Kidney epithelial cell (primary cell): ENCODE measurements at regions not wholly inside any gene's neighbourhood (a gene's known extent, or its start where the extent isn't known, plus 50 kb on each side); places are given as distances from the start of the nearest gene placed in this dataset.

ENCODE experiments used
- DNase-seq: peaks from one replicate; pipeline ENCODE4 v3.0.0-alpha.2; 2010; ENCODE audit warnings: low read depth
- H3K27me3 ChIP-seq: 2 replicates; pipeline ENCODE4 v1.6.0; 2011; ENCODE audit warnings: low read length; ENCODE audit not compliant: control insufficient read depth, insufficient read depth
- H3K36me3 ChIP-seq: 2 replicates; pipeline ENCODE4 v1.5.1; 2011; ENCODE audit warnings: low read length; ENCODE audit not compliant: control insufficient read depth, insufficient read depth
- H3K4me3 ChIP-seq: 2 replicates; pipeline ENCODE4 v1.5.1; 2011; ENCODE audit warnings: low read depth, mild to moderate bottlenecking, control low read depth, low read length
- CTCF ChIP-seq: IDR thresholded peaks from 2 replicates; pipeline ENCODE4 v1.5.1; 2011; ENCODE audit warnings: mild to moderate bottlenecking, moderate library complexity, low read length, control low read depth, inconsistent platforms; ENCODE audit not compliant: insufficient read depth, poor library complexity, severe bottlenecking

GRCh38 chr2:142190805-142191204 is 60.0 kb upstream of the LRP1B start:
- no peaks in the 10 kb centered on the region for H3K36me3 ChIP-seq
- no peak for DNase-seq
- no peak overlapping the region for H3K4me3 ChIP-seq
- no peaks in the 10 kb centered on the region for H3K27me3 ChIP-seq
- no peak for TF ChIP-seq CTCF

GRCh38 chr2:142189501-142189900 is 58.7 kb upstream of the LRP1B start:
- no peaks in the 10 kb centered on the region for H3K27me3 ChIP-seq
- DNase-seq, result no peak
- TF ChIP-seq CTCF, result no peak

GRCh38 chr2:142188562-142188961 is 57.7 kb upstream of the LRP1B start:
- H3K4me3 ChIP-seq, result no peak overlapping the region
- H3K36me3 ChIP-seq, result no peaks in the 10 kb centered on the region
- DNase-seq, result no peak
- no peaks in the 10 kb centered on the region for H3K27me3 ChIP-seq
- TF ChIP-seq CTCF, result no peak

More at GRCh38 chr2:142189501-142189900, 58.7 kb upstream of the LRP1B start:
- H3K36me3 ChIP-seq, result no peaks in the 10 kb centered on the region
- no peak overlapping the region for H3K4me3 ChIP-seq

GRCh38 chr2:142180820-142181533 is 50.2 kb upstream of the LRP1B start:
- H3K4me3 ChIP-seq, result no peak overlapping the region
- no peak for DNase-seq
- no peaks in the 10 kb centered on the region for H3K36me3 ChIP-seq
- H3K27me3 ChIP-seq, result no peaks in the 10 kb centered on the region
- TF ChIP-seq CTCF, result peak; percentile 64
